GM12801 (cell line): ENCODE measurements at regions not wholly inside any gene's neighbourhood (a gene's known extent, or its start where the extent isn't known, plus 50 kb on each side); places are given as distances from the start of the nearest gene placed in this dataset.

ENCODE experiments used
- CTCF ChIP-seq: IDR thresholded peaks from one replicate; pipeline ENCODE4 v1.5.1; 2011; ENCODE audit warnings: control low read depth; ENCODE audit not compliant: insufficient read length; ENCODE audit errors: extremely low read depth

GRCh38 chr5:166117072-166118066 lies 2174.1 kb upstream of the WWC1 start:
- no peak for TF ChIP-seq CTCF

GRCh38 chr5:166119506-166119905 lies 2171.9 kb upstream of the WWC1 start:
- no peak for TF ChIP-seq CTCF

DNA sequence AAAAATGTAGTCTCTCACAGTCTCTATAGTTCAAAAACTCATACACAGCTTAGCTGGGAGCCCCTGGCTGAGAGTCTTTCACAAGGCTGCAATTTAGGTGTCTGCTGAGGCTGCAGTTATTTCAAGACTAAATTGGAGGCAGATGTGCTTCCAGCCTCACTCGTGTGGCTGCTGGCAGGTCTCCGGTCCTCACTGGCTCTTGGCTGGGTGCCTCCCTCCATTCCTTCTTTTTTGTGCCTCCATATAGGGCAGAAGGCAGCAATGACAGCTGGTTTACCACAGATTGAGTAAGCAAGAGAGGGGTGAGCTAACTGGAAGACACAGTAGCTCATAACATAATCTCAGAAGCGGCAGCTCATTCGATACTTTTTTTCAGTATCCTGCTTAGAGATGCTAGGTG lies 2167.7 kb upstream of the WWC1 start:
- no peak for TF ChIP-seq CTCF

DNA sequence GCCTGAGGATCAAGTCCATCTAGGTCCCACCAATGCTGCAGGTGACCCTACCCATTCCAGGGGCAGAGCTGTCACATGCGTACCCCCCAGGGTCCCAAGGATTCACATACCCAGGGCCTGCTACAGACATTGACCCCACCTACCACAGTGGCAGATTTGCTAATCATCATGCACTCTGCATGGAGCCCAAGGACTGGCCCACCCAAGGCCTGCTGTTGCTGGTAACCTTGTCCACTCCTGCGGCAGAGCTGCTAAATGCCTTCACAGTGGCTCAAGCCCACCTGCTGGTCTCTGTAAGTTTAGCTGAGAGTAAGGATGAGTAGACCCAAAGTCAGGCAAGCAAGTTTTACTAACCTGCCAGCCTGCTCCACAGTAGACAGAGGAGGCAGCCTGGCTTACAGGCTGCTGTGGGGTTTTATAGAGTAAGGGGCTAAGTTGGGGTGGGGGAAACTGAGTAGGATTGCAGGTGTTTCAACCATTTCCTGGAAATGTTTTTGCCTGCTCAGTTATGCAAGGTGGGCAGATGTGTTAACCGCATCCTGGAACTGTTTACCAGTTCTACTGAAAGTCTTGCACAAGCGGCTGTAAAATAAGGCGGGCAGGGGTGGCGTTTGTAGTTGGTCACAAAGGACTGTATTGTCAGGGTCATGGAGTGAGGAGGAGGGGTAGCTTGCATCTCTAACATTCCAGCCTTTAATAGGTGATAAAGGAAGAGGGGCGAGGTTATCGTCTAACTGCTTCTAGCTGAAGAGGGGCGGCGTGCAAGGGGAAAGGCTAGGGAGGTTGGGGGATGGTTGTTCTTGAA lies 2163.5 kb upstream of the WWC1 start:
- TF ChIP-seq CTCF, result no peak

DNA sequence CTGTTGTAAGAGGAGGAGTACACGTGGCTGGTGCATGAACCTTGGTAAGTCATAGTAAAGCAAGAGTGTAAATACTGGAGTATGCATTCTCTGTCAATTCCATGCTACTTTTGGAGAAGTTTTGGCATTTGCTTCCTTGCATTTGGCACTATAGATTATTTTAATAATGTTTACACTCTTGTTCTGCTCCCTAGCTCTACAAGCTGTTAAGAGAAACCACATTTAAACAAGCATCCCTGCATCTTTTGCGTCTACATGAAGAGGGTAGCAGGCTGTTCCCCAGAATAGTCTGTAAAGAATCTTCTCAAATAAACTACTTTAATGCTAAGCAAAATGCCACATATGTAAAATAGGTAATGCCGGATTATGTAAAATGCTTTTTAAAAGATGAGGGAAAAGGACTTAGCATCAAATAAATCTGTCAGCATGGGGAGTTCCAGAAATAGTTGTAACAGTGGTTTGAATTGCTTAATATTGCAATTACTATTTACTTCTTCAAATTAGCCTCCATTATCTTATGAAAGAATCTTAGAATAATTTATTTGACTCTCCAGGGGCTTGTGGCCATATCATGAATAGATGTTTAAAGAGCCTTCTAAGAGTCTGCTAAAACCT lies 2127.3 kb upstream of the WWC1 start:
- no peak for TF ChIP-seq CTCF

DNA sequence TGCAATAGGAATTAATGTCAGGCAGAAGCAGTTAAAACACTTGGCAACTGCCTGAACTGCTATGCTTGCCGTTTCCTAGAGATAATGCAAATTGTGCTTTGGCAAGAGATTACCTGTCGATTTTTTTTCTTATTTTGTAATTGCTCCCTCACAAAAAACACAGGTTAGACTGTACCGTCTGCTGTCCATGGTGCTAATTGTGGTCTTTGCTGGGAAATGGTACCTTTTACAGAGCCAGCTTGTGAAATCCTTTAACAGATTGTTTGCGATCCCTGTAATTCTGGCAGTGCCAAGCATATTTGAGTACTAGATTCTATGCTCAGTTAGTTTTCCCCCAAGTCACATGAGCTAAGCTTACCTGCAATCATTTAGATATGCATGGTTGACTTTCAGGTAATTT lies 2125.8 kb upstream of the WWC1 start:
- TF ChIP-seq CTCF, result no peak

- no peak for TF ChIP-seq CTCF
These were observed 2125.4 kb upstream of the WWC1 start for GRCh38 chr5:166166071-166166470.
